Activated naive CD4-positive, alpha-beta T cell treated with anti-CD3 and anti-CD28 coated beads for 36 hours (primary cell): ENCODE measurements at regions not wholly inside any gene's neighbourhood (a gene's known extent, or its start where the extent isn't known, plus 50 kb on each side); places are given as distances from the start of the nearest gene placed in this dataset.

ENCODE experiments used
- CTCF ChIA-PET: fragments of 350-600 bp; sonication (Branson Sonifier 250); formaldehyde crosslinking; loops from one replicate; lab custom pipeline; 2021; ENCODE audit warnings: antibody characterized with exemption; lab: Charles Lee
- DNase-seq: peaks from one replicate; pipeline ENCODE4 v3.0.0-alpha.2; 2020
- H3K27ac Mint-ChIP-seq: one replicate; pipeline ENCODE4 v1.8.0; 2021; ENCODE audit warnings: mild to moderate bottlenecking, mixed read lengths
- H3K27me3 Mint-ChIP-seq: one replicate; pipeline ENCODE4 v1.8.0; 2021; ENCODE audit warnings: low read depth, mixed read lengths
- H3K36me3 Mint-ChIP-seq: one replicate; pipeline ENCODE4 v1.8.0; 2021; ENCODE audit warnings: low read depth, mixed read lengths
- H3K4me1 Mint-ChIP-seq: one replicate; pipeline ENCODE4 v1.8.0; 2021; ENCODE audit warnings: low read depth, mixed read lengths
- H3K4me3 Mint-ChIP-seq: one replicate; pipeline ENCODE4 v1.8.0; 2021; ENCODE audit warnings: mild to moderate bottlenecking, moderate library complexity, mixed read lengths
- H3K9me3 Mint-ChIP-seq: one replicate; pipeline ENCODE4 v1.8.0; 2021; ENCODE audit warnings: mixed read lengths
- intact Hi-C: fragments of 100-400 bp; cut with micrococcal nuclease; formaldehyde crosslinking; loops from one replicate; pipeline ENCODE4 v1.15.1; 2023

- H3K9me3 Mint-ChIP-seq = peaks cover 3% of the 10 kb centered on the region
- H3K36me3 Mint-ChIP-seq = no peaks in the 10 kb centered on the region
- no peaks in the 10 kb centered on the region for H3K27me3 Mint-ChIP-seq
- DNase-seq = no peak
- no peak overlapping the region for H3K4me3 Mint-ChIP-seq
- H3K4me1 Mint-ChIP-seq = no peaks in the 10 kb centered on the region
- H3K27ac Mint-ChIP-seq = no peak overlapping the region
- intact Hi-C loops = no loop called here
- CTCF ChIA-PET = interaction anchor here (0.6 kb wide), 1 partner anchor 443 kb away, joined by 3 read pairs; no protein-coding TSS in a partner anchor
These were observed 233.4 kb upstream of the SPRY2 start for GRCh38 chr13:80574113-80574850.

- Mint-ChIP-seq H3K9me3 (no peaks in the 10 kb centered on the region), H3K4me3 (no peak overlapping the region), H3K27ac (no peak overlapping the region), H3K4me1 (no peaks in the 10 kb centered on the region), H3K36me3 (no peaks in the 10 kb centered on the region), H3K27me3 (no peaks in the 10 kb centered on the region)
- intact Hi-C loops = no loop called here
- no peak for DNase-seq
- CTCF ChIA-PET = no interaction called here
These were observed 232.0 kb upstream of the SPRY2 start for GRCh38 chr13:80572923-80573316.

- intact Hi-C loops = no loop called here
- Mint-ChIP-seq H3K4me1 (no peaks in the 10 kb centered on the region), H3K36me3 (no peaks in the 10 kb centered on the region), H3K9me3 (no peaks in the 10 kb centered on the region), H3K27me3 (no peaks in the 10 kb centered on the region), H3K4me3 (no peak overlapping the region), H3K27ac (no peak overlapping the region)
- no peak for DNase-seq
- CTCF ChIA-PET = no interaction called here
These were observed 231.5 kb upstream of the SPRY2 start for GRCh38 chr13:80572308-80572922.

DNA sequence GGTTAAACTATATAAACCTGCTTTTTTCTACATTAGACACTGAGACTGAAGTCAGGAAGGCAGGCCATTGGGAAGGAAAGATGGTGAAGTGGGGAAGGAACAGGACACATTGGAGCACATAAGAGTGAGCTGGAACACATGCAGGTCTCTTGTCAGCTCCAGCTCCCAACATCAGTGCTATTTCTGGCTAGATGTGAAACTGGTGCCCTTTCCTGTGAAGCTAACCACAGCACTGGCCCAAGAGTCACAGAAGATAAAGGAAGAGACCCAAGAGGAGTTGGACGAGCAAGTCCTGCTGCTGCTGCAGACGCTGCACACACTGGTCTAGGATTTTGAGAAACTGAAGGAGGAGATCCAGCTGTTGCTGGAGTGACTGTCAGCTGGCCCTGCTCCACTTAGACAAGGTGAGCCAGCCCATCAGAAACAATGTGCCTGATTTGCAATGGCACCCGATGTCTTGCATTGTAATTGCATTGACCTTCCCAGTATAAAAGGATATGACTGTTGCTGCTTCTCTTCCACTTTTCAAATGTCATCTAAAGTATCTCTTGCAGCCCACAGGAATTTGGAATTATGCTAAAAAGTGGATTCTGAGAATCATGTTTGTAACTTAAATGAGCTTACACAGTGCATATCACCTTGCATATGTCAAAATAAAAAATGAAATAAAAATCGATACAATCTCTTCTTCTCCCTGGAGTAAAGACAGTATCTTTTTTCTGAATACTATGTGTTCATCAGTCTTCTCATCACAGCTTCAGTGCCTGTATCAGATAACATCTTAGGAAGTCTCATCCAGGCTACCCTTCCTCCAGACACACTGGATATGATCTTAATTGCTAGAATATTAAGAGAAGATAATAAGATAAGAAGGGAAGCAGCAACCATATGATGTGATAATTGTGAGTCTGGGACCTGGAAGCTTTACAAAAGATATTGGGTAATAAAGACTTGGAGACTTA lies 230.7 kb upstream of the SPRY2 start:
- Mint-ChIP-seq H3K27ac (no peak overlapping the region), H3K4me1 (no peaks in the 10 kb centered on the region), H3K36me3 (no peaks in the 10 kb centered on the region), H3K27me3 (no peaks in the 10 kb centered on the region), H3K4me3 (no peak overlapping the region), H3K9me3 (no peaks in the 10 kb centered on the region)
- DNase-seq = no peak
- intact Hi-C loops = no loop called here
- CTCF ChIA-PET = no interaction called here

- H3K27me3 Mint-ChIP-seq = no peaks in the 10 kb centered on the region
- DNase-seq = no peak
- CTCF ChIA-PET = no interaction called here
- H3K4me1 Mint-ChIP-seq = peaks cover 15% of the 10 kb centered on the region
- peaks cover 5% of the 10 kb centered on the region for H3K9me3 Mint-ChIP-seq
- H3K27ac Mint-ChIP-seq = no peak overlapping the region
- no peaks in the 10 kb centered on the region for H3K36me3 Mint-ChIP-seq
- intact Hi-C loops = no loop called here
- no peak overlapping the region for H3K4me3 Mint-ChIP-seq
These were observed 222.5 kb upstream of the SPRY2 start for GRCh38 chr13:80563439-80563838.

GRCh38 chr13:80562433-80563156 lies 221.7 kb upstream of the SPRY2 start:
- Mint-ChIP-seq H3K27me3 (no peaks in the 10 kb centered on the region), H3K4me3 (no peak overlapping the region), H3K36me3 (no peaks in the 10 kb centered on the region), H3K27ac (no peak overlapping the region), H3K9me3 (peaks cover 5% of the 10 kb centered on the region), H3K4me1 (peaks cover 15% of the 10 kb centered on the region)
- DNase-seq = no peak
- intact Hi-C loops = no loop called here
- CTCF ChIA-PET = no interaction called here

- Mint-ChIP-seq H3K4me1 (peaks cover 15% of the 10 kb centered on the region), H3K4me3 (no peak overlapping the region), H3K27ac (no peak overlapping the region), H3K36me3 (no peaks in the 10 kb centered on the region), H3K27me3 (no peaks in the 10 kb centered on the region), H3K9me3 (peaks cover 5% of the 10 kb centered on the region)
- DNase-seq = no peak
- CTCF ChIA-PET = no interaction called here
- intact Hi-C loops = no loop called here
These were observed 219.7 kb upstream of the SPRY2 start for GRCh38 chr13:80560609-80561008.

DNA sequence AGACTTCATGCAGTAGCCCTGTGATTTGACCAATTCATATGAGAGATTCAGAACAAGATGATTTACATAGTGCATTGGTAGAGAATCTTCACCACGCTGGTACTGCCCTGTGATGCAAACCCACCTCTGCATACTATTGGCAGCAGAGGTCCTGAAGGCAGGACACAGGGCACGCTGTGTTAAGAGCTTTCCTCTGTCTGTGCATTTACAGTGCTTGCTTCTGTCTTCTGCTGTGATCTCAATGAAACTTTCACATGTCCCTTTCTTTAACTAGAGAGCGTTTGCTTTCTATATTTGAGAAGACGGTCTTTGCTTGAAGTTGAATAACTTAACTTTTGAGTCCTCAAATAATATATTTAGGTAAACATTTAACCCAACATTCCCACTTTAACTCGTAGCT lies 219.0 kb upstream of the SPRY2 start:
- Mint-ChIP-seq H3K4me3 (no peak overlapping the region), H3K9me3 (peaks cover 5% of the 10 kb centered on the region), H3K27me3 (no peaks in the 10 kb centered on the region), H3K36me3 (no peaks in the 10 kb centered on the region), H3K27ac (no peak overlapping the region), H3K4me1 (peaks cover 15% of the 10 kb centered on the region)
- DNase-seq = no peak
- intact Hi-C loops = no loop called here
- CTCF ChIA-PET = no interaction called here

- H3K4me1 Mint-ChIP-seq = peaks cover 8% of the 10 kb centered on the region
- H3K27ac Mint-ChIP-seq = no peak overlapping the region
- H3K36me3 Mint-ChIP-seq = no peaks in the 10 kb centered on the region
- H3K9me3 Mint-ChIP-seq = peaks cover 4% of the 10 kb centered on the region
- intact Hi-C loops = no loop called here
- no peaks in the 10 kb centered on the region for H3K27me3 Mint-ChIP-seq
- H3K4me3 Mint-ChIP-seq = no peak overlapping the region
- CTCF ChIA-PET = no interaction called here
- no peak for DNase-seq
These were observed 217.1 kb upstream of the SPRY2 start for GRCh38 chr13:80558074-80558473.

GRCh38 chr13:80555796-80556678 lies 215.1 kb upstream of the SPRY2 start:
- no peak overlapping the region for H3K4me3 Mint-ChIP-seq
- intact Hi-C loops = no loop called here
- CTCF ChIA-PET = no interaction called here
- no peaks in the 10 kb centered on the region for H3K36me3 Mint-ChIP-seq
- no peaks in the 10 kb centered on the region for H3K27me3 Mint-ChIP-seq
- peaks cover 4% of the 10 kb centered on the region for H3K4me1 Mint-ChIP-seq
- H3K27ac Mint-ChIP-seq = no peak overlapping the region
- peaks cover 4% of the 10 kb centered on the region for H3K9me3 Mint-ChIP-seq
- no peak for DNase-seq

GRCh38 chr13:80552851-80553440 lies 212.0 kb upstream of the SPRY2 start:
- CTCF ChIA-PET = no interaction called here
- intact Hi-C loops = no loop called here
- no peaks in the 10 kb centered on the region for H3K27me3 Mint-ChIP-seq
- no peak overlapping the region for H3K4me3 Mint-ChIP-seq
- H3K4me1 Mint-ChIP-seq = peaks cover 4% of the 10 kb centered on the region
- H3K9me3 Mint-ChIP-seq = no peaks in the 10 kb centered on the region
- DNase-seq = no peak
- H3K36me3 Mint-ChIP-seq = no peaks in the 10 kb centered on the region
- no peak overlapping the region for H3K27ac Mint-ChIP-seq
